Lower lobe of right lung (tissue), 2 donors: ENCODE measurements at regions not wholly inside any gene's neighbourhood (a gene's known extent, or its start where the extent isn't known, plus 50 kb on each side); places are given as distances from the start of the nearest gene placed in this dataset.

Experiments
- ATAC-seq, 2 donors: fragments of 200-7000 bp; cut with Tn5 transposase; one replicate each; pipeline ENCODE4 v1.9.1; 2020 to 2022; ENCODE audit warnings: mild to moderate bottlenecking in 2 of 2, moderate library complexity in 2 of 2
- DNase-seq: peaks from one replicate; pipeline ENCODE4 v3.0.0-alpha.2; 2020
- H3K27ac ChIP-seq: fragments of 200-600 bp; one replicate; pipeline ENCODE4 v1.8.0; 2022
- H3K27me3 ChIP-seq: fragments of 200-600 bp; one replicate; pipeline ENCODE4 v1.8.0; 2022; ENCODE audit warnings: low read depth
- H3K36me3 ChIP-seq: fragments of 200-600 bp; one replicate; pipeline ENCODE4 v1.8.0; 2022; ENCODE audit warnings: mild to moderate bottlenecking
- H3K4me1 ChIP-seq: fragments of 200-600 bp; one replicate; pipeline ENCODE4 v1.8.0; 2022
- H3K4me3 ChIP-seq: fragments of 200-600 bp; one replicate; pipeline ENCODE4 v1.8.0; 2022; ENCODE audit warnings: mild to moderate bottlenecking
- H3K9me3 ChIP-seq: fragments of 200-600 bp; one replicate; pipeline ENCODE4 v1.8.0; 2022
- intact Hi-C: fragments of 100-400 bp; cut with DNase I; formaldehyde crosslinking; loops from one replicate; pipeline ENCODE4 v1.11.0; 2022
- TF ChIP-seq, protein P1 (sequence below): fragments of 200-600 bp; IDR thresholded peaks from one replicate; pipeline ENCODE4 v1.8.0; 2022; ENCODE audit warnings: antibody characterized with exemption, mild to moderate bottlenecking
- donor health status: DM: no; HTN: yes; CAD: no; lungs with severe emphysema.

DNA sequence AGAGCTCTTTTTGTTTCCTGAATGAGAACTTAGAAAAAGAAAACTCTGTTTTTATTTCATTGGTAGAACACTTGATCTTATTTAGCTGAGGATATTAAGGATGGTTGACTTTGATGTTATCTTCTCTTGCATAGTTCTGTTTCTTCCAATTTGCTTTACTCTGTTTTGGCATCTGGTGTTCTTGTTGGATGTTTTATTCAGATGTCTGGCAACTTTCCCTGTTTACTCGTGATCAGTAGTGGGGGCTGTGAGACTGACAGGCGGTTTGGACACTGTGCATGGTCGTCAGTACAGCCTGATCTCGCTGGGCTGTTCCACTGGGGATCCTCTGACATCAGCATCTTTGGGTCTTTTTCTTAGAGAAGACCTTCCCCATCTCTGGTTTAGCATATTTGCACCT is 100.1 kb downstream of the TSN start:
- ATAC-seq (no peak), DNase-seq (no peak)
- Histone ChIP-seq H3K36me3 (no peaks in the 10 kb centered on the region), H3K27me3 (peaks cover 4% of the 10 kb centered on the region), H3K27ac (no peak overlapping the region), H3K4me1 (no peaks in the 10 kb centered on the region), H3K4me3 (no peak overlapping the region), H3K9me3 (no peaks in the 10 kb centered on the region)
- TF ChIP-seq, protein P1, sequence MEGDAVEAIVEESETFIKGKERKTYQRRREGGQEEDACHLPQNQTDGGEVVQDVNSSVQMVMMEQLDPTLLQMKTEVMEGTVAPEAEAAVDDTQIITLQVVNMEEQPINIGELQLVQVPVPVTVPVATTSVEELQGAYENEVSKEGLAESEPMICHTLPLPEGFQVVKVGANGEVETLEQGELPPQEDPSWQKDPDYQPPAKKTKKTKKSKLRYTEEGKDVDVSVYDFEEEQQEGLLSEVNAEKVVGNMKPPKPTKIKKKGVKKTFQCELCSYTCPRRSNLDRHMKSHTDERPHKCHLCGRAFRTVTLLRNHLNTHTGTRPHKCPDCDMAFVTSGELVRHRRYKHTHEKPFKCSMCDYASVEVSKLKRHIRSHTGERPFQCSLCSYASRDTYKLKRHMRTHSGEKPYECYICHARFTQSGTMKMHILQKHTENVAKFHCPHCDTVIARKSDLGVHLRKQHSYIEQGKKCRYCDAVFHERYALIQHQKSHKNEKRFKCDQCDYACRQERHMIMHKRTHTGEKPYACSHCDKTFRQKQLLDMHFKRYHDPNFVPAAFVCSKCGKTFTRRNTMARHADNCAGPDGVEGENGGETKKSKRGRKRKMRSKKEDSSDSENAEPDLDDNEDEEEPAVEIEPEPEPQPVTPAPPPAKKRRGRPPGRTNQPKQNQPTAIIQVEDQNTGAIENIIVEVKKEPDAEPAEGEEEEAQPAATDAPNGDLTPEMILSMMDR = no peak
- intact Hi-C loops = no loop called here

DNA sequence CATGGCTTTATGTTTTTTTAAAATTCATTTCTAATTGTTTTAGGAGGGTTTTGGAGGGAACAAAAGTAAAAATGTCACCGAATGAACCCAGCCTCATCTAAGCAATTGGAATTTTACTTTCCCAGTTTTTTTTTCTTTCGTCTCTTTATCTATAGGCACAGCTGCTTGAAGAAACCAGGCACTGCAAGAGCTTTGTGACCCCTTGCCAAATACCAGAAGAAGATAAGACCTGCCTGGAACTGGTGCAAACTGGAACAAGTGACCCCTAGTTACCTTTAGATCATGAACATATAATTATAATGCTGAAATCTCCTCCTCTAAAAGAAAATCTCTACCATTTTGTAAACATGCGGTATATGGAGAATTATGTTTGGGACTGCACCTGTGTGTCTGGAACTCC is 100.9 kb downstream of the TSN start:
- H3K27me3 ChIP-seq = peaks cover 9% of the 10 kb centered on the region
- no peak for ATAC-seq
- intact Hi-C loops = no loop called here
- TF ChIP-seq, protein P1 = no peak
- no peak overlapping the region for H3K27ac ChIP-seq
- no peak for DNase-seq
- no peaks in the 10 kb centered on the region for H3K36me3 ChIP-seq
- H3K4me3 ChIP-seq = no peak overlapping the region
- no peaks in the 10 kb centered on the region for H3K9me3 ChIP-seq
- no peaks in the 10 kb centered on the region for H3K4me1 ChIP-seq

DNA sequence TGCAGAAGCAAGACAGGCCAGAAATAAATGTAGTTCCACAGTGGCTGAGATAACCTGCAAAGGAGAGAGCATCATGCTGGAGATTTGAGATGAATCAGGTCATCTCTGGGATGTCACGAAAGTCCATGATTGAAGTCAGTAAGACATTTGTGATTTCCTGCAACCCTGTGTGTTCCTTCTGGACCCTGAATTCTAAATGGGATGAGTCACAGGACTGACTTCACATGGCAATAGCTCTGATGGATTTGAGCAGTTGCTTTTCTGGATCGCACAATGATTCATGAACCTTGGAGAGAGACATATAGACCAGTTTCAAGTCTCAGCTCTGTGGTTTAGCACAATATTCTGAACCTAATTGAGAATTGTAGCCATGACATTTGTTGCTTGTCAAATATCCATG is 102.9 kb downstream of the TSN start:
- intact Hi-C loops = no loop called here
- TF ChIP-seq, protein P1 = no peak

DNA sequence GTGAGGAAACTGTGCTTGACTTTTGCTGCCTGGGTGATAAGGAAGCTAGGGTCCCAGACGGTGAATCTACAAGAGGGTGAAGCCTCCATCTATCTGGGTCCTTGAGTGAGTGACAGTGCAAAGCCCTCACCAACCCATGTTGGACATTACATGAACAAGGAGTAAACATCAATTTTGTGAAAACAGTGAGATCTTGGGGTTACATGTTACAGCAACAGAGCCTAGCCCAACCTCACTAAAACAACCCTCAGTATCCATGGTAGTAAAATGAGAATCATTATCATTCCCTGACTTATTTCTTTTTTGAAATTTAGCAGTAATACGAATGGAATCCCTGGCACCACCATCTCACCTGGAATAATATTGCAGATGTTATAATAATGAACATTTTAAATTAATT is 103.4 kb downstream of the TSN start:
- peaks cover 9% of the 10 kb centered on the region for H3K27me3 ChIP-seq
- no peak overlapping the region for H3K27ac ChIP-seq
- no peaks in the 10 kb centered on the region for H3K36me3 ChIP-seq
- ATAC-seq (no peak), DNase-seq (no peak)
- no peaks in the 10 kb centered on the region for H3K9me3 ChIP-seq
- H3K4me3 ChIP-seq = no peak overlapping the region
- intact Hi-C loops = no loop called here
- TF ChIP-seq, protein P1 = no peak
- no peaks in the 10 kb centered on the region for H3K4me1 ChIP-seq

More for the DNA sequence above, 102.9 kb downstream of the TSN start:
- H3K9me3 ChIP-seq = no peaks in the 10 kb centered on the region
- no peak overlapping the region for H3K27ac ChIP-seq
- ATAC-seq = no peak
- H3K27me3 ChIP-seq = peaks cover 9% of the 10 kb centered on the region
- no peaks in the 10 kb centered on the region for H3K36me3 ChIP-seq
- no peak for DNase-seq
- no peaks in the 10 kb centered on the region for H3K4me1 ChIP-seq
- H3K4me3 ChIP-seq = no peak overlapping the region

DNA sequence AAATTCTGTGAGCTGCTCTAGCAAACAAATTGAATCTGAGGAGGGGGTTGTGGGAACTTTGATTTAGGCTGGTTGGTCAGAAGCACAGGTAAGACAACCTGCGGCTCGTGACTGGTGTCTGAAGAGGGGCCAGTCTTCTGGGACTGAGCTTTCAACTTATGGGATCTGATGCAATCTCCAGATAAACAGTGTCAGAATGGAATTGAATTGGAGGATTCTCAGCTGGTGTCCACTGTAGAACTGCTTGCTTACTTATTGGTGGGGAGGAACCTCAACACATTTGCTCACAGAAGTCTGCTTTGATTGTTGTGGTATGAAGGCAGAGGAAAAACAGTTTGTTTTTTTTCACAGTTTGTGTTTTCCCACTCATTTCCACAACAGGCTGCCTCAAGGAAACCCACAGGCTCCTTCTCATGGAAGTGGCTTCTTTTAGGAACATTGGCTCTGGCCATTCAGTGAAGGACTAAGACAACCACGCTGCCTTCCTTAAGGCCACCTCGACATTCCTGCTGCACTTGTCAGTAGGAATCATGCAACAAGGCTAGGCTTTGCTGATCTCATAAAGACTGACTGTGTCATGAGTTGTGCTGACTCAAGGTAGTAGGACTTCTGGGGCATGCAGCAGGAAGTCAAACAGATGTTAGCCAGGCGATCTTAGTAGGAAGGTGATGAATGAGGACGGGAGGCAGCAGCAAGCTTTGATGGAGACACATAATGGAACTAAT is 104.7 kb downstream of the TSN start:
- Histone ChIP-seq H3K4me1 (no peaks in the 10 kb centered on the region), H3K36me3 (no peaks in the 10 kb centered on the region), H3K4me3 (no peak overlapping the region), H3K27me3 (peaks cover 9% of the 10 kb centered on the region), H3K9me3 (no peaks in the 10 kb centered on the region), H3K27ac (no peak overlapping the region)
- no peak for DNase-seq
- intact Hi-C loops = no loop called here
- TF ChIP-seq, protein P1 = no peak
- ATAC-seq = no peak
